Right ventricle myocardium inferior (tissue), 1 donor: ENCODE measurements at regions not wholly inside any gene's neighbourhood (a gene's known extent, or its start where the extent isn't known, plus 50 kb on each side); places are given as distances from the start of the nearest gene placed in this dataset.

ENCODE experiments used
- ATAC-seq: fragments of 200-7000 bp; cut with Tn5 transposase; one replicate; pipeline ENCODE4 v1.9.1; 2020; ENCODE audit warnings: mild to moderate bottlenecking, moderate library complexity
- DNase-seq: peaks from one replicate; pipeline ENCODE4 v3.0.0; 2021; ENCODE audit errors: missing footprints
- intact Hi-C: fragments of 100-400 bp; cut with DNase I; formaldehyde crosslinking; loops from one replicate; pipeline ENCODE4 v1.11.0; 2022
- donor health status: DM: no; HTN: yes; CAD: no; lungs with severe emphysema.

- DNase-seq: no peak
- intact Hi-C loops: no loop called here
- no peak for ATAC-seq
Observed at GRCh38 chrX:110881971-110882370, 86.4 kb upstream of the CHRDL1 start.

GRCh38 chrX:110877326-110877725 lies 81.7 kb upstream of the CHRDL1 start:
- no peak for DNase-seq
- ATAC-seq: no peak
- intact Hi-C loops: no loop called here

- DNase-seq (no peak), ATAC-seq (no peak)
- intact Hi-C loops: no loop called here
Observed at GRCh38 chrX:110871839-110872238, 76.2 kb upstream of the CHRDL1 start.

GRCh38 chrX:110866421-110866820 lies 70.8 kb upstream of the CHRDL1 start:
- intact Hi-C loops: no loop called here
- ATAC-seq (no peak), DNase-seq (no peak)

- no peak for ATAC-seq
- intact Hi-C loops: no loop called here
Observed at GRCh38 chrX:110863883-110864282, 68.3 kb upstream of the CHRDL1 start.

GRCh38 chrX:110858565-110858964 lies 62.9 kb upstream of the CHRDL1 start:
- no peak for DNase-seq
- ATAC-seq: no peak
- intact Hi-C loops: no loop called here

More at GRCh38 chrX:110863883-110864282, 68.3 kb upstream of the CHRDL1 start:
- no peak for DNase-seq

- intact Hi-C loops: no loop called here
- ATAC-seq (no peak), DNase-seq (no peak)
Observed at GRCh38 chrX:110853610-110854009, 58.0 kb upstream of the CHRDL1 start.

- ATAC-seq: no peak
- intact Hi-C loops: no loop called here
- no peak for DNase-seq
Observed at GRCh38 chrX:110852180-110852579, 56.6 kb upstream of the CHRDL1 start.

GRCh38 chrX:110851780-110852179 lies 56.2 kb upstream of the CHRDL1 start:
- no peak for ATAC-seq
- no peak for DNase-seq
- intact Hi-C loops: no loop called here

- intact Hi-C loops: loop anchor here (2.0 kb wide), 1 partner anchor 397 kb away; no protein-coding TSS in a partner anchor
- ATAC-seq (no peak), DNase-seq (no peak)
Observed at GRCh38 chrX:110847334-110847733, 51.7 kb upstream of the CHRDL1 start.

GRCh38 chrX:110846071-110846470 lies 50.5 kb upstream of the CHRDL1 start:
- DNase-seq (no peak), ATAC-seq (no peak)
- intact Hi-C loops: loop anchor here (2.0 kb wide), 1 partner anchor 395 kb away; no protein-coding TSS in a partner anchor
